GM23338 (cell line): ENCODE measurements at regions not wholly inside any gene's neighbourhood (a gene's known extent, or its start where the extent isn't known, plus 50 kb on each side); places are given as distances from the start of the nearest gene placed in this dataset.

Experiments
- ATAC-seq: fragments of 200-7000 bp; cut with Tn5 transposase; 3 replicates; pipeline ENCODE4 v1.9.1; 2020
- DNase-seq: peaks from one replicate; pipeline ENCODE4 v3.0.0-alpha.2; 2015; ENCODE audit warnings: low spot score
- H2AFZ ChIP-seq: fragments of 200-600 bp; sonication (generic); 2 replicates; pipeline ENCODE4 v1.8.0; 2016; ENCODE audit warnings: antibody characterized with exemption, mild to moderate bottlenecking, moderate library complexity
- H3F3A ChIP-seq: fragments of 200-600 bp; sonication (generic); replicated peaks from 2 replicates; pipeline ENCODE4 v1.8.0; 2017; ENCODE audit warnings: antibody characterized with exemption, mixed run types, low read depth
- H3K27ac ChIP-seq: fragments of 200-600 bp; sonication (generic); 2 replicates; pipeline ENCODE4 v1.6.1; 2016; ENCODE audit warnings: low read depth
- H3K27me3 ChIP-seq: fragments of 200-600 bp; sonication (generic); 2 replicates; pipeline ENCODE4 v1.8.0; 2016; ENCODE audit warnings: mild to moderate bottlenecking, mixed run types, moderate library complexity; ENCODE audit not compliant: insufficient read depth
- H3K36me3 ChIP-seq: fragments of 200-600 bp; sonication (generic); 2 replicates; pipeline ENCODE4 v1.8.0; 2016; ENCODE audit warnings: mild to moderate bottlenecking; ENCODE audit not compliant: insufficient read depth
- H3K4me1 ChIP-seq: fragments of 200-600 bp; sonication (generic); 2 replicates; pipeline ENCODE4 v1.8.0; 2016; ENCODE audit warnings: mild to moderate bottlenecking, moderate library complexity; ENCODE audit not compliant: insufficient read depth
- H3K4me2 ChIP-seq: fragments of 200-600 bp; sonication (generic); 2 replicates; pipeline ENCODE4 v1.7.1; 2017; ENCODE audit warnings: mixed run types
- H3K4me3 ChIP-seq: fragments of 200-600 bp; sonication (generic); 2 replicates; pipeline ENCODE4 v1.6.1; 2016; ENCODE audit warnings: mixed run types
- H3K79me2 ChIP-seq: fragments of 200-600 bp; sonication (generic); replicated peaks from 2 replicates; pipeline ENCODE4 v1.8.0; 2017; ENCODE audit warnings: mild to moderate bottlenecking; ENCODE audit not compliant: insufficient read depth
- H3K9me2 ChIP-seq: fragments of 200-600 bp; sonication (generic); 2 replicates; pipeline ENCODE4 v1.8.0; 2017; ENCODE audit not compliant: insufficient read depth
- H4K20me1 ChIP-seq: fragments of 200-600 bp; sonication (generic); replicated peaks from 2 replicates; pipeline ENCODE4 v1.8.0; 2017; ENCODE audit warnings: mild to moderate bottlenecking; ENCODE audit not compliant: insufficient read depth
- H3K27ac Mint-ChIP-seq: 2 replicates; pipeline ENCODE4 v1.8.0; 2020; ENCODE audit warnings: inconsistent platforms, mild to moderate bottlenecking, moderate library complexity, mixed read lengths
- H3K27me3 Mint-ChIP-seq: 3 replicates; pipeline ENCODE4 v1.8.0; 2022; ENCODE audit warnings: low read depth, mild to moderate bottlenecking, moderate library complexity, mixed read lengths, inconsistent platforms; ENCODE audit not compliant: insufficient read depth, poor library complexity
- H3K36me3 Mint-ChIP-seq: 3 replicates; pipeline ENCODE4 v1.8.0; 2021; ENCODE audit warnings: low read depth, mild to moderate bottlenecking, inconsistent platforms, moderate library complexity, mixed read lengths
- H3K4me1 Mint-ChIP-seq: 3 replicates; pipeline ENCODE4 v1.8.0; 2020; ENCODE audit warnings: mild to moderate bottlenecking, inconsistent platforms, mixed read lengths
- H3K4me3 Mint-ChIP-seq: 3 replicates; pipeline ENCODE4 v1.8.0; 2021; ENCODE audit warnings: moderate library complexity, mild to moderate bottlenecking, inconsistent platforms, mixed read lengths
- H3K9me3 Mint-ChIP-seq: 3 replicates; pipeline ENCODE4 v1.8.0; 2020; ENCODE audit warnings: moderate library complexity, mild to moderate bottlenecking, inconsistent platforms, mixed read lengths
- CREB1 ChIP-seq: fragments of 250-450 bp; sonication (Bioruptor Pico); IDR thresholded peaks from 2 replicates; pipeline ENCODE4 v1.5.0; 2020; ENCODE audit warnings: low read depth, mild to moderate bottlenecking, moderate library complexity
- EZH2 ChIP-seq: fragments of 200-600 bp; sonication (generic); IDR thresholded peaks from one replicate; pipeline ENCODE4 v1.8.0; 2017; ENCODE audit warnings: antibody characterized with exemption, mild to moderate bottlenecking, low read depth; ENCODE audit not compliant: unreplicated experiment
- EZH2phosphoT487 ChIP-seq: fragments of 200-600 bp; sonication (generic); IDR thresholded peaks from one replicate; pipeline ENCODE4 v1.8.1; 2018; ENCODE audit warnings: antibody characterized with exemption; ENCODE audit not compliant: unreplicated experiment
- JUNB ChIP-seq: IDR thresholded peaks from one replicate; pipeline ENCODE4 v1.6.1; 2016; ENCODE audit warnings: antibody characterized with exemption; ENCODE audit not compliant: unreplicated experiment
- NANOG ChIP-seq: IDR thresholded peaks from 2 replicates; pipeline ENCODE4 v1.6.1; 2016; ENCODE audit warnings: antibody characterized with exemption, borderline replicate concordance
- POLR2AphosphoS5 ChIP-seq: IDR thresholded peaks from 2 replicates; pipeline ENCODE4 v1.6.1; 2016; ENCODE audit warnings: antibody characterized with exemption, low read depth
- STAT1 ChIP-seq: IDR thresholded peaks from one replicate; pipeline ENCODE4 v1.6.1; 2016; ENCODE audit warnings: antibody characterized with exemption; ENCODE audit not compliant: unreplicated experiment
- ZNF114 ChIP-seq: fragments of 250-450 bp; sonication (Bioruptor Pico); IDR thresholded peaks from 2 replicates; pipeline ENCODE4 v1.5.0; 2020; ENCODE audit warnings: mild to moderate bottlenecking, moderate library complexity
- ZNF331 ChIP-seq: fragments of 250-450 bp; sonication (Bioruptor Pico); IDR thresholded peaks from 2 replicates; pipeline ENCODE4 v1.5.0; 2020; ENCODE audit warnings: low read depth, mild to moderate bottlenecking, moderate library complexity
- TF ChIP-seq, protein P1 (sequence below): IDR thresholded peaks from 2 replicates; pipeline ENCODE4 v1.6.1; 2016; ENCODE audit warnings: antibody characterized with exemption
- TF ChIP-seq, protein P2 (sequence below): IDR thresholded peaks from one replicate; pipeline ENCODE4 v1.6.1; 2018; ENCODE audit warnings: antibody characterized with exemption; ENCODE audit not compliant: unreplicated experiment
- TF ChIP-seq, protein P3 (sequence below), 2 experiments: fragments of 200-600 bp in 1 of 2; sonication (generic) in 1 of 2; conservative IDR thresholded peaks; 2 replicates each; pipeline versions ENCODE4 v1.5.1 to v1.6.1; 2016 to 2017; ENCODE audit warnings: antibody characterized with exemption in 2 of 2, low read depth in 2 of 2, mild to moderate bottlenecking in 2 of 2, moderate library complexity in 1 of 2
- TF ChIP-seq, protein P4 (sequence below): fragments of 250-450 bp; sonication (Bioruptor Pico); IDR thresholded peaks from 2 replicates; pipeline ENCODE4 v1.5.0; 2020; ENCODE audit warnings: mild to moderate bottlenecking, moderate library complexity

DNA sequence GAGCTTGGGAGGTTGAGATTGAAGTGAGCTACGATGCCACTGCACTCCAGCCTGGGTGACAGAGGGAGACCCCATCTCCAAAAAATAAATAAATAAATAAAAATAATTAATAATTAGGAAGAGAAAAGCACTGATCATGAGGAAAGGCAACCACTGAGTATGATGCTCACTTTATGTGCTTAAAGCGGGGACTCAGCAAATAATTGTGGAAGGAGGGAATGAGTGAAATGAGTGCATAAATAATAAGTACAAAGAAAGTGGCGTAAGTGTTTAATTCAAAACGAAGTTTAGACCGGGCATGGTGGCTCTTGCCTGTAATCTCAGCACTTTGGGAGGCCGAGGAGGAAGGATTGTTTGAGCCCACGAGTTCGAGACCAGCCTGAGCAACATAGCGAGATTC, 94.9 kb upstream of the MKLN1 start:
- H3K4me3 Mint-ChIP-seq, result no peak overlapping the region
- ATAC-seq (no peak), DNase-seq (no peak)
- peaks cover 7% of the 10 kb centered on the region for H3K27me3 Mint-ChIP-seq
- peaks cover 25% of the 10 kb centered on the region for H3K4me1 Mint-ChIP-seq
- Histone ChIP-seq H3K9me2 (no peaks in the 10 kb centered on the region), H4K20me1 (no peaks in the 10 kb centered on the region), H3F3A (no peaks in the 10 kb centered on the region), H3K4me3 (no peak overlapping the region), H3K4me2 (no peak overlapping the region), H3K27ac (no peak overlapping the region), H3K79me2 (no peaks in the 10 kb centered on the region), H3K27me3 (no peaks in the 10 kb centered on the region), H3K36me3 (no peaks in the 10 kb centered on the region), H3K4me1 (peaks cover 11% of the 10 kb centered on the region; the same call in 1 of the 2 replicates), H2AFZ (no peak overlapping the region)
- no peak overlapping the region; the same call in 1 of the 2 replicates for H3K27ac Mint-ChIP-seq
- TF ChIP-seq EZH2phosphoT487 (no peak), POLR2AphosphoS5 (no peak), CREB1 (no peak), ZNF331 (CRISPR knock-in tag) (no peak), ZNF114 (CRISPR knock-in tag) (no peak), STAT1 (no peak), EZH2 (no peak), JUNB (no peak), NANOG (no peak)
- TF ChIP-seq, protein P1, sequence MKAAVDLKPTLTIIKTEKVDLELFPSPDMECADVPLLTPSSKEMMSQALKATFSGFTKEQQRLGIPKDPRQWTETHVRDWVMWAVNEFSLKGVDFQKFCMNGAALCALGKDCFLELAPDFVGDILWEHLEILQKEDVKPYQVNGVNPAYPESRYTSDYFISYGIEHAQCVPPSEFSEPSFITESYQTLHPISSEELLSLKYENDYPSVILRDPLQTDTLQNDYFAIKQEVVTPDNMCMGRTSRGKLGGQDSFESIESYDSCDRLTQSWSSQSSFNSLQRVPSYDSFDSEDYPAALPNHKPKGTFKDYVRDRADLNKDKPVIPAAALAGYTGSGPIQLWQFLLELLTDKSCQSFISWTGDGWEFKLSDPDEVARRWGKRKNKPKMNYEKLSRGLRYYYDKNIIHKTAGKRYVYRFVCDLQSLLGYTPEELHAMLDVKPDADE, result no peak
- TF ChIP-seq, protein P2, sequence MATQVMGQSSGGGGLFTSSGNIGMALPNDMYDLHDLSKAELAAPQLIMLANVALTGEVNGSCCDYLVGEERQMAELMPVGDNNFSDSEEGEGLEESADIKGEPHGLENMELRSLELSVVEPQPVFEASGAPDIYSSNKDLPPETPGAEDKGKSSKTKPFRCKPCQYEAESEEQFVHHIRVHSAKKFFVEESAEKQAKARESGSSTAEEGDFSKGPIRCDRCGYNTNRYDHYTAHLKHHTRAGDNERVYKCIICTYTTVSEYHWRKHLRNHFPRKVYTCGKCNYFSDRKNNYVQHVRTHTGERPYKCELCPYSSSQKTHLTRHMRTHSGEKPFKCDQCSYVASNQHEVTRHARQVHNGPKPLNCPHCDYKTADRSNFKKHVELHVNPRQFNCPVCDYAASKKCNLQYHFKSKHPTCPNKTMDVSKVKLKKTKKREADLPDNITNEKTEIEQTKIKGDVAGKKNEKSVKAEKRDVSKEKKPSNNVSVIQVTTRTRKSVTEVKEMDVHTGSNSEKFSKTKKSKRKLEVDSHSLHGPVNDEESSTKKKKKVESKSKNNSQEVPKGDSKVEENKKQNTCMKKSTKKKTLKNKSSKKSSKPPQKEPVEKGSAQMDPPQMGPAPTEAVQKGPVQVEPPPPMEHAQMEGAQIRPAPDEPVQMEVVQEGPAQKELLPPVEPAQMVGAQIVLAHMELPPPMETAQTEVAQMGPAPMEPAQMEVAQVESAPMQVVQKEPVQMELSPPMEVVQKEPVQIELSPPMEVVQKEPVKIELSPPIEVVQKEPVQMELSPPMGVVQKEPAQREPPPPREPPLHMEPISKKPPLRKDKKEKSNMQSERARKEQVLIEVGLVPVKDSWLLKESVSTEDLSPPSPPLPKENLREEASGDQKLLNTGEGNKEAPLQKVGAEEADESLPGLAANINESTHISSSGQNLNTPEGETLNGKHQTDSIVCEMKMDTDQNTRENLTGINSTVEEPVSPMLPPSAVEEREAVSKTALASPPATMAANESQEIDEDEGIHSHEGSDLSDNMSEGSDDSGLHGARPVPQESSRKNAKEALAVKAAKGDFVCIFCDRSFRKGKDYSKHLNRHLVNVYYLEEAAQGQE, result no peak
- TF ChIP-seq, protein P3, sequence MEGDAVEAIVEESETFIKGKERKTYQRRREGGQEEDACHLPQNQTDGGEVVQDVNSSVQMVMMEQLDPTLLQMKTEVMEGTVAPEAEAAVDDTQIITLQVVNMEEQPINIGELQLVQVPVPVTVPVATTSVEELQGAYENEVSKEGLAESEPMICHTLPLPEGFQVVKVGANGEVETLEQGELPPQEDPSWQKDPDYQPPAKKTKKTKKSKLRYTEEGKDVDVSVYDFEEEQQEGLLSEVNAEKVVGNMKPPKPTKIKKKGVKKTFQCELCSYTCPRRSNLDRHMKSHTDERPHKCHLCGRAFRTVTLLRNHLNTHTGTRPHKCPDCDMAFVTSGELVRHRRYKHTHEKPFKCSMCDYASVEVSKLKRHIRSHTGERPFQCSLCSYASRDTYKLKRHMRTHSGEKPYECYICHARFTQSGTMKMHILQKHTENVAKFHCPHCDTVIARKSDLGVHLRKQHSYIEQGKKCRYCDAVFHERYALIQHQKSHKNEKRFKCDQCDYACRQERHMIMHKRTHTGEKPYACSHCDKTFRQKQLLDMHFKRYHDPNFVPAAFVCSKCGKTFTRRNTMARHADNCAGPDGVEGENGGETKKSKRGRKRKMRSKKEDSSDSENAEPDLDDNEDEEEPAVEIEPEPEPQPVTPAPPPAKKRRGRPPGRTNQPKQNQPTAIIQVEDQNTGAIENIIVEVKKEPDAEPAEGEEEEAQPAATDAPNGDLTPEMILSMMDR (conservative IDR thresholded peaks at IDR 0.05; ENCODE audit: low read depth in 2 of 2), result no peak
- TF ChIP-seq, protein P4, sequence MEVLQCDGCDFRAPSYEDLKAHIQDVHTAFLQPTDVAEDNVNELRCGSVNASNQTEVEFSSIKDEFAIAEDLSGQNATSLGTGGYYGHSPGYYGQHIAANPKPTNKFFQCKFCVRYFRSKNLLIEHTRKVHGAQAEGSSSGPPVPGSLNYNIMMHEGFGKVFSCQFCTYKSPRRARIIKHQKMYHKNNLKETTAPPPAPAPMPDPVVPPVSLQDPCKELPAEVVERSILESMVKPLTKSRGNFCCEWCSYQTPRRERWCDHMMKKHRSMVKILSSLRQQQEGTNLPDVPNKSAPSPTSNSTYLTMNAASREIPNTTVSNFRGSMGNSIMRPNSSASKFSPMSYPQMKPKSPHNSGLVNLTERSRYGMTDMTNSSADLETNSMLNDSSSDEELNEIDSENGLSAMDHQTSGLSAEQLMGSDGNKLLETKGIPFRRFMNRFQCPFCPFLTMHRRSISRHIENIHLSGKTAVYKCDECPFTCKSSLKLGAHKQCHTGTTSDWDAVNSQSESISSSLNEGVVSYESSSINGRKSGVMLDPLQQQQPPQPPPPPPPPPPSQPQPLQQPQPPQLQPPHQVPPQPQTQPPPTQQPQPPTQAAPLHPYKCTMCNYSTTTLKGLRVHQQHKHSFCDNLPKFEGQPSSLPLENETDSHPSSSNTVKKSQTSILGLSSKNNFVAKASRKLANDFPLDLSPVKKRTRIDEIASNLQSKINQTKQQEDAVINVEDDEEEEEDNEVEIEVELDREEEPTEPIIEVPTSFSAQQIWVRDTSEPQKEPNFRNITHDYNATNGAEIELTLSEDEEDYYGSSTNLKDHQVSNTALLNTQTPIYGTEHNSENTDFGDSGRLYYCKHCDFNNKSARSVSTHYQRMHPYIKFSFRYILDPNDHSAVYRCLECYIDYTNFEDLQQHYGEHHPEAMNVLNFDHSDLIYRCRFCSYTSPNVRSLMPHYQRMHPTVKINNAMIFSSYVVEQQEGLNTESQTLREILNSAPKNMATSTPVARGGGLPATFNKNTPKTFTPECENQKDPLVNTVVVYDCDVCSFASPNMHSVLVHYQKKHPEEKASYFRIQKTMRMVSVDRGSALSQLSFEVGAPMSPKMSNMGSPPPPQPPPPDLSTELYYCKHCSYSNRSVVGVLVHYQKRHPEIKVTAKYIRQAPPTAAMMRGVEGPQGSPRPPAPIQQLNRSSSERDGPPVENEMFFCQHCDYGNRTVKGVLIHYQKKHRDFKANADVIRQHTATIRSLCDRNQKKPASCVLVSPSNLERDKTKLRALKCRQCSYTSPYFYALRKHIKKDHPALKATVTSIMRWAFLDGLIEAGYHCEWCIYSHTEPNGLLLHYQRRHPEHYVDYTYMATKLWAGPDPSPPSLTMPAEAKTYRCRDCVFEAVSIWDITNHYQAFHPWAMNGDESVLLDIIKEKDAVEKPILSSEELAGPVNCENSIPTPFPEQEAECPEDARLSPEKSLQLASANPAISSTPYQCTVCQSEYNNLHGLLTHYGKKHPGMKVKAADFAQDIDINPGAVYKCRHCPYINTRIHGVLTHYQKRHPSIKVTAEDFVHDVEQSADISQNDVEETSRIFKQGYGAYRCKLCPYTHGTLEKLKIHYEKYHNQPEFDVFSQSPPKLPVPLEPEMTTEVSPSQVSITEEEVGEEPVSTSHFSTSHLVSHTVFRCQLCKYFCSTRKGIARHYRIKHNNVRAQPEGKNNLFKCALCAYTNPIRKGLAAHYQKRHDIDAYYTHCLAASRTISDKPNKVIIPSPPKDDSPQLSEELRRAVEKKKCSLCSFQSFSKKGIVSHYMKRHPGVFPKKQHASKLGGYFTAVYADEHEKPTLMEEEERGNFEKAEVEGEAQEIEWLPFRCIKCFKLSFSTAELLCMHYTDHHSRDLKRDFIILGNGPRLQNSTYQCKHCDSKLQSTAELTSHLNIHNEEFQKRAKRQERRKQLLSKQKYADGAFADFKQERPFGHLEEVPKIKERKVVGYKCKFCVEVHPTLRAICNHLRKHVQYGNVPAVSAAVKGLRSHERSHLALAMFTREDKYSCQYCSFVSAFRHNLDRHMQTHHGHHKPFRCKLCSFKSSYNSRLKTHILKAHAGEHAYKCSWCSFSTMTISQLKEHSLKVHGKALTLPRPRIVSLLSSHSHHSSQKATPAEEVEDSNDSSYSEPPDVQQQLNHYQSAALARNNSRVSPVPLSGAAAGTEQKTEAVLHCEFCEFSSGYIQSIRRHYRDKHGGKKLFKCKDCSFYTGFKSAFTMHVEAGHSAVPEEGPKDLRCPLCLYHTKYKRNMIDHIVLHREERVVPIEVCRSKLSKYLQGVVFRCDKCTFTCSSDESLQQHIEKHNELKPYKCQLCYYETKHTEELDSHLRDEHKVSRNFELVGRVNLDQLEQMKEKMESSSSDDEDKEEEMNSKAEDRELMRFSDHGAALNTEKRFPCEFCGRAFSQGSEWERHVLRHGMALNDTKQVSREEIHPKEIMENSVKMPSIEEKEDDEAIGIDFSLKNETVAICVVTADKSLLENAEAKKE, result no peak
- no peaks in the 10 kb centered on the region for H3K9me3 Mint-ChIP-seq
- H3K36me3 Mint-ChIP-seq, result no peaks in the 10 kb centered on the region
